GM12878 (cell line): ENCODE measurements at regions not wholly inside any gene's neighbourhood (a gene's known extent, or its start where the extent isn't known, plus 50 kb on each side); places are given as distances from the start of the nearest gene placed in this dataset.

ENCODE experiments used
- ATAC-seq: fragments of 200-7000 bp; cut with Tn5 transposase; 3 replicates; pipeline ENCODE4 v1.9.1; 2020; ENCODE audit warnings: mild to moderate bottlenecking, moderate library complexity
- BruUV-seq: library from RNA; stranded (reverse); fragments of 400-500 nt; replicated peaks from 2 replicates; lab custom pipeline; 2021; lab: Mats Ljungman, UMichigan
- CTCF ChIA-PET: fragments of 300-600 bp; sonication (Branson Sonifier 250); formaldehyde crosslinking; extraction: SDS; loops from one replicate; lab custom pipeline; 2021; ENCODE audit warnings: inconsistent platforms; lab: Yijun Ruan, JAX
- POLR2A ChIA-PET: fragments of 350-600 bp; formaldehyde crosslinking; extraction: SDS; loops from one replicate; lab custom pipeline; 2021; ENCODE audit warnings: inconsistent platforms; lab: Charles Lee
- RAD21 ChIA-PET: fragments of 300-600 bp; sonication (Branson Sonifier 250); formaldehyde crosslinking; loops from one replicate; lab custom pipeline; 2023; ENCODE audit warnings: antibody characterized with exemption; ENCODE audit not compliant: unreplicated experiment; lab: Charles Lee
- SMC1A ChIA-PET: fragments of 300-600 bp; sonication (Branson Sonifier 250); formaldehyde crosslinking; loops from one replicate; lab custom pipeline; 2023; ENCODE audit not compliant: unreplicated experiment, uncharacterized antibody; lab: Charles Lee
- DNase-seq: peaks from one replicate; pipeline ENCODE4 v3.0.0-alpha.2; 2011; ENCODE audit warnings: low read depth, low spot score
- FAIRE-seq: peaks from 3 replicates; lab custom pipeline; 2011; peaks lifted over from hg19 to GRCh38; lab: Jason Lieb, UNC
- H2AFZ ChIP-seq: 2 replicates; pipeline ENCODE4 v1.6.0; 2011; ENCODE audit warnings: low read depth, low read length, control low read depth; ENCODE audit not compliant: control insufficient read depth
- H3K27ac ChIP-seq: 2 replicates; pipeline ENCODE4 v1.5.1; 2011; ENCODE audit warnings: control low read depth; ENCODE audit not compliant: control insufficient read depth, insufficient read depth
- H3K27me3 ChIP-seq, 2 experiments: replicated peaks in 1 of 2; 2 replicates each; pipeline versions ENCODE4 v1.6.0 to v1.6.1; 2011; ENCODE audit warnings: low read length in 1 of 2; ENCODE audit not compliant: control insufficient read depth in 2 of 2, insufficient read depth in 2 of 2
- H3K36me3 ChIP-seq, 2 experiments: 2 replicates each; pipeline ENCODE4 v1.5.1; 2011; ENCODE audit warnings: low read length in 1 of 2; ENCODE audit not compliant: control insufficient read depth in 2 of 2, insufficient read depth in 2 of 2
- H3K4me1 ChIP-seq: 2 replicates; pipeline ENCODE4 v1.6.1; 2011; ENCODE audit warnings: mild to moderate bottlenecking, low read length, moderate library complexity, mixed read lengths; ENCODE audit not compliant: control insufficient read depth, insufficient read depth
- H3K4me2 ChIP-seq: 2 replicates; pipeline ENCODE4 v1.6.0; 2011; ENCODE audit warnings: control low read depth; ENCODE audit not compliant: control insufficient read depth, insufficient read depth
- H3K4me3 ChIP-seq: fragments of 200-600 bp; sonication (generic); 2 replicates; pipeline ENCODE4 v1.5.1; 2016
- H3K79me2 ChIP-seq: 2 replicates; pipeline ENCODE4 v1.6.0; 2011; ENCODE audit warnings: low read length; ENCODE audit not compliant: control insufficient read depth, insufficient read depth
- H3K9ac ChIP-seq: 2 replicates; pipeline ENCODE4 v1.8.0; 2011; ENCODE audit warnings: low read length, control low read depth, mixed read lengths; ENCODE audit not compliant: control insufficient read depth, insufficient read depth
- H3K9me3 ChIP-seq: replicated peaks from 3 replicates; pipeline ENCODE4 v1.5.1; 2011; ENCODE audit warnings: mild to moderate bottlenecking, low read length; ENCODE audit not compliant: control insufficient read depth, insufficient read depth
- H4K20me1 ChIP-seq: 2 replicates; pipeline ENCODE4 v1.6.0; 2011; ENCODE audit not compliant: control insufficient read depth, insufficient read depth
- BCLAF1 ChIP-seq: fragments of 450-650 bp; IDR thresholded peaks from 2 replicates; pipeline ENCODE4 v1.6.1; 2017; ENCODE audit warnings: antibody characterized with exemption, mild to moderate bottlenecking, moderate library complexity
- CEBPZ ChIP-seq: fragments of 150-350 bp; IDR thresholded peaks from 2 replicates; pipeline ENCODE4 v1.6.1; 2016; ENCODE audit warnings: low read depth, low read length
- CUX1 ChIP-seq: IDR thresholded peaks from 2 replicates; pipeline ENCODE4 v1.6.1; 2012; ENCODE audit warnings: improper control_type of control experiment, low read depth, low read length; ENCODE audit not compliant: insufficient replicate concordance
- ELK1 ChIP-seq: IDR thresholded peaks from 2 replicates; pipeline ENCODE4 v1.6.1; 2012; ENCODE audit warnings: low read depth, low read length, improper control_type of control experiment
- GATAD2B ChIP-seq: fragments of 450-650 bp; conservative IDR thresholded peaks from 2 replicates; pipeline ENCODE4 v1.6.1; 2017; ENCODE audit warnings: low read depth, mild to moderate bottlenecking, moderate library complexity
- POLR2AphosphoS5 ChIP-seq: IDR thresholded peaks from 2 replicates; pipeline ENCODE4 v1.6.1; 2011; ENCODE audit warnings: mild to moderate bottlenecking, low read length, inconsistent platforms
- ZBTB33 ChIP-seq: fragments of 450-650 bp; IDR thresholded peaks from 2 replicates; pipeline ENCODE4 v1.6.1; 2017; ENCODE audit warnings: mild to moderate bottlenecking
- WGBS: methylation state at CpG from one replicate; pipeline ENCODE4 v1.1.6; 2016; ENCODE audit warnings: low lambda C conversion rate; ENCODE audit not compliant: insufficient replicate concordance, insufficient coverage; ENCODE audit errors: missing lambda C conversion rate; 5-methylcytosine and 5-hydroxymethylcytosine counted together
- in situ Hi-C: fragments of 300-500 bp; cut with MboI; formaldehyde crosslinking; loops from 9 replicates; pipeline ENCODE4 v1.14.3; 2018; ENCODE audit warnings: mixed read lengths
- intact Hi-C: fragments of 100-400 bp; cut with micrococcal nuclease; formaldehyde crosslinking; loops from one replicate; pipeline ENCODE4 v1.14.2; 2022; ENCODE audit not compliant: unreplicated experiment

GRCh38 chr17:77891602-77892001 lies 66.9 kb upstream of the TNRC6C start (continued):
- no peak for TF ChIP-seq BCLAF1
- TF ChIP-seq POLR2AphosphoS5: no peak
- no peak for TF ChIP-seq CUX1

GRCh38 chr17:77892031-77892430 lies 66.5 kb upstream of the TNRC6C start:
- BruUV-seq: no TSS peak
- ChIA-PET SMC1A (interaction anchor here (1.0 kb wide), 1 partner anchor 30 kb away, joined by 3 read pairs; no protein-coding TSS in a partner anchor), RAD21 (no interaction called here), POLR2A (no interaction called here), CTCF (interaction anchor here (0.7 to 1.5 kb wide), 4 partner anchors 11 to 127 kb away, joined by 3 to 5 read pairs (median 4); no protein-coding TSS in a partner anchor)
- intact Hi-C loops (no loop called here), in situ Hi-C loops (no loop called here)
- Histone ChIP-seq H3K4me2 (no peak overlapping the region), H2AFZ (no peak overlapping the region), H3K36me3 (no peaks in the 10 kb centered on the region), H3K4me3 (no peak overlapping the region), H3K4me1 (no peaks in the 10 kb centered on the region; the same call in 1 of the 2 replicates), H3K79me2 (no peaks in the 10 kb centered on the region), H3K9me3 (no peaks in the 10 kb centered on the region), H3K9ac (no peak overlapping the region), H4K20me1 (no peaks in the 10 kb centered on the region), H3K27me3 (peaks cover 2 to 16% of the 10 kb centered on the region in 2 experiments), H3K27ac (no peak overlapping the region)
- ATAC-seq: no peak
- no peak for FAIRE-seq
- no peak for DNase-seq
- 51% methylated on average over 6 of the region's 7 CpGs for WGBS
- no peak for TF ChIP-seq ELK1
- no peak for TF ChIP-seq GATAD2B
- TF ChIP-seq ZBTB33: no peak
- TF ChIP-seq CEBPZ: no peak
